Keratinocyte (primary cell): ENCODE measurements at regions not wholly inside any gene's neighbourhood (a gene's known extent, or its start where the extent isn't known, plus 50 kb on each side); places are given as distances from the start of the nearest gene placed in this dataset.

ENCODE experiments used
- DNase-seq: peaks from one replicate; pipeline ENCODE4 v3.0.0-alpha.2; 2011; ENCODE audit warnings: low read depth, missing footprints, low spot score
- FAIRE-seq: peaks from 2 replicates; lab custom pipeline; 2011; peaks lifted over from hg19 to GRCh38; lab: Jason Lieb, UNC
- H2AFZ ChIP-seq: 2 replicates; pipeline ENCODE4 v1.6.0; 2012; ENCODE audit warnings: low read length, control low read depth, inconsistent platforms; ENCODE audit not compliant: control insufficient read depth
- H3K27ac ChIP-seq: 2 replicates; pipeline ENCODE4 v1.5.1; 2011; ENCODE audit warnings: low read length; ENCODE audit not compliant: control insufficient read depth, insufficient read depth
- H3K27me3 ChIP-seq: 3 replicates; pipeline ENCODE4 v1.6.0; 2011; ENCODE audit warnings: low read length; ENCODE audit not compliant: control insufficient read depth, insufficient read depth; ENCODE audit errors: extremely low read depth
- H3K36me3 ChIP-seq, 2 experiments: 2 replicates in 1 of 2; 3 replicates in 1 of 2; pipeline ENCODE4 v1.5.1; 2011; ENCODE audit warnings: low read length in 2 of 2, mild to moderate bottlenecking in 1 of 2; ENCODE audit not compliant: control insufficient read depth in 2 of 2, insufficient read depth in 2 of 2; ENCODE audit errors: extremely low read depth in 1 of 2
- H3K4me1 ChIP-seq: 3 replicates; pipeline ENCODE4 v1.5.1; 2011; ENCODE audit warnings: low read length; ENCODE audit not compliant: control insufficient read depth, insufficient read depth; ENCODE audit errors: extremely low read depth
- H3K4me2 ChIP-seq: 3 replicates; pipeline ENCODE4 v1.6.0; 2011; ENCODE audit warnings: low read depth, low read length; ENCODE audit not compliant: control insufficient read depth, insufficient read depth; ENCODE audit errors: extremely low read depth
- H3K4me3 ChIP-seq, 3 experiments: fragments of 200-600 bp in 1 of 3; sonication (generic) in 1 of 3; 2 replicates in 2 of 3; 3 replicates in 1 of 3; pipeline ENCODE4 v1.5.1; 2011 to 2016; ENCODE audit warnings: low read length in 3 of 3, mild to moderate bottlenecking in 3 of 3, control low read depth in 2 of 3, inconsistent platforms in 1 of 3, low read depth in 1 of 3, mixed read lengths in 1 of 3, mixed run types in 1 of 3, moderate library complexity in 1 of 3; ENCODE audit not compliant: control insufficient read depth in 2 of 3, insufficient read depth in 2 of 3; ENCODE audit errors: extremely low read depth in 1 of 3
- H3K79me2 ChIP-seq: 2 replicates; pipeline ENCODE4 v1.6.0; 2012; ENCODE audit warnings: low read length; ENCODE audit not compliant: control insufficient read depth, insufficient read depth
- H3K9ac ChIP-seq: 3 replicates; pipeline ENCODE4 v1.6.0; 2011; ENCODE audit warnings: low read length; ENCODE audit not compliant: control insufficient read depth, insufficient read depth; ENCODE audit errors: extremely low read depth
- H3K9me1 ChIP-seq: 3 replicates; pipeline ENCODE4 v1.6.0; 2011; ENCODE audit warnings: low read length; ENCODE audit not compliant: control insufficient read depth, insufficient read depth; ENCODE audit errors: extremely low read depth
- H3K9me3 ChIP-seq: 2 replicates; pipeline ENCODE4 v1.5.1; 2012; ENCODE audit warnings: low read depth, low read length; ENCODE audit not compliant: control insufficient read depth
- H4K20me1 ChIP-seq: 3 replicates; pipeline ENCODE4 v1.6.0; 2011; ENCODE audit warnings: low read length; ENCODE audit not compliant: control insufficient read depth, insufficient read depth; ENCODE audit errors: extremely low read depth
- CTCF ChIP-seq, 3 experiments: IDR thresholded peaks in 1 of 3; conservative IDR thresholded peaks in 1 of 3; optimal IDR thresholded peaks in 1 of 3; 2 replicates in 2 of 3; 3 replicates in 1 of 3; pipeline versions ENCODE3 to v1.5.1; 2011; ENCODE audit warnings: low read length in 3 of 3, mild to moderate bottlenecking in 3 of 3, moderate library complexity in 2 of 3, control low read depth in 1 of 3, inconsistent platforms in 1 of 3; ENCODE audit not compliant: insufficient read depth in 2 of 3; ENCODE audit errors: extremely low read depth in 1 of 3
- EZH2 ChIP-seq: IDR thresholded peaks from one replicate; pipeline ENCODE4 v1.6.1; 2012; ENCODE audit warnings: inconsistent platforms, mild to moderate bottlenecking, low read length, moderate library complexity
- dilution Hi-C: fragments of 300-500 bp; cut with MboI; formaldehyde crosslinking; loops from one replicate; pipeline ENCODE4 v1.7.0; 2020; ENCODE audit warnings: low sequenced_read_pairs; ENCODE audit not compliant: extremely low pct_ligation_motif_present

GRCh38 chr17:34845296-34845695 lies 116.0 kb downstream of the CCT6B start:
- FAIRE-seq (no peak), DNase-seq (no peak)
- H3K36me3 ChIP-seq, result no peaks in the 10 kb centered on the region
- no peaks in the 10 kb centered on the region for H3K9me3 ChIP-seq
- H2AFZ ChIP-seq, result no peak overlapping the region
- dilution Hi-C loops, result no loop called here
- no peak overlapping the region for H3K4me2 ChIP-seq
- TF ChIP-seq CTCF (optimal IDR thresholded peaks at IDR 0.05 in 1 of 3, IDR thresholded peaks at IDR 0.05 in 1 of 3, conservative IDR thresholded peaks at IDR 0.05 in 1 of 3; ENCODE audit: extremely low read depth in 1 of 3, insufficient read depth in 2 of 3, low read length in 3 of 3) (no peak), EZH2 (no peak)
- no peaks in the 10 kb centered on the region for H3K27me3 ChIP-seq
- no peak overlapping the region for H3K27ac ChIP-seq
- H3K9me1 ChIP-seq, result no peaks in the 10 kb centered on the region
- no peak overlapping the region for H3K9ac ChIP-seq
- H3K4me1 ChIP-seq, result no peaks in the 10 kb centered on the region
- H4K20me1 ChIP-seq, result no peaks in the 10 kb centered on the region
- no peak overlapping the region for H3K4me3 ChIP-seq
- no peaks in the 10 kb centered on the region for H3K79me2 ChIP-seq

GRCh38 chr17:34843682-34844081 lies 117.6 kb downstream of the CCT6B start:
- H3K36me3 ChIP-seq, result no peaks in the 10 kb centered on the region
- H3K4me3 ChIP-seq, result no peak overlapping the region
- no peak for FAIRE-seq

More at GRCh38 chr17:34843682-34844081, 117.6 kb downstream of the CCT6B start:
- Histone ChIP-seq H3K27ac (no peak overlapping the region), H3K9ac (no peak overlapping the region), H3K4me1 (no peaks in the 10 kb centered on the region), H3K4me2 (no peak overlapping the region), H3K9me1 (no peaks in the 10 kb centered on the region), H2AFZ (no peak overlapping the region), H3K27me3 (no peaks in the 10 kb centered on the region), H4K20me1 (no peaks in the 10 kb centered on the region), H3K9me3 (no peaks in the 10 kb centered on the region), H3K79me2 (no peaks in the 10 kb centered on the region)
- dilution Hi-C loops, result no loop called here
- TF ChIP-seq EZH2, result no peak
- no peak for TF ChIP-seq CTCF (optimal IDR thresholded peaks at IDR 0.05 in 1 of 3, IDR thresholded peaks at IDR 0.05 in 1 of 3, conservative IDR thresholded peaks at IDR 0.05 in 1 of 3; ENCODE audit: extremely low read depth in 1 of 3, insufficient read depth in 2 of 3, low read length in 3 of 3)
- DNase-seq, result no peak
